Activated CD8-positive, alpha-beta memory T cell treated with anti-CD3 and anti-CD28 coated beads, Interleukin-2, amount 50 U/mL, for 48 hours (primary cell): ENCODE measurements at regions not wholly inside any gene's neighbourhood (a gene's known extent, or its start where the extent isn't known, plus 50 kb on each side); places are given as distances from the start of the nearest gene placed in this dataset.

Experiments used
- DNase-seq: peaks from one replicate; pipeline ENCODE4 v3.0.0-alpha.2; 2020

DNA sequence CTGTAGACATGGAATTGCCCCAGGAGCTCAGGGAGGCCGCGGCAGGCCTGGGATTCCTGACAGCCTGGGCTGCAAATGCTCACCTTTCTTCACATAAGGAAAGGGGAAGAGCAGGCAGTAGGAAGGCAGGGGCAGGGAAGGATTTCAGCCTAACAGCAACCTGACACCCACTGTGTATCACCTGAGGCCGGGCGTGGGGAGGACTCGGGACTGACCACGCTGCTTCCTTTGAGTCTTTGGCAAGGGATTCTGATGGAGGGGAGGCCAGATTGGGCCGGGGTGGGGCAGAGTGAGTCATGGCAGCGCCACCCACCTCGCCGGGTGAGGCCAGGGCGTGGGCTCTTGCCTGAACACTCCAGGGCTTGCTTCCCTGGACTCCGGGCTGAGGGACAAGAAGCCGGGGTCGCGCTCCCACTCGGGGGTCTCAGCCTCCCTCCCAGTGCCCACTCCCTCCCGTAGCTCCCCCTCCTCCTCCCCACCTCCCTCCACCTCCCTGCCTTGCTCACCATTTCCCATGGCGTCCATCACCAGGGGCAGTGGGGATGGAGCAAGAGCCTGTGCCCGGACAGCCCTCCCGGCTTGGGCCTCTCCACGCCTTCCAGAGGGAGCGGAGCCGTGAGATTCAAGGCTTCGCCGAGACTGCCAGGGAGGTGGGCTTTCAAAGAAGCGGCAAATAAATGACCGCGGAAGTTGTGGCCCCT, 247.9 kb upstream of the RTL1 start:
- no peak for DNase-seq

DNA sequence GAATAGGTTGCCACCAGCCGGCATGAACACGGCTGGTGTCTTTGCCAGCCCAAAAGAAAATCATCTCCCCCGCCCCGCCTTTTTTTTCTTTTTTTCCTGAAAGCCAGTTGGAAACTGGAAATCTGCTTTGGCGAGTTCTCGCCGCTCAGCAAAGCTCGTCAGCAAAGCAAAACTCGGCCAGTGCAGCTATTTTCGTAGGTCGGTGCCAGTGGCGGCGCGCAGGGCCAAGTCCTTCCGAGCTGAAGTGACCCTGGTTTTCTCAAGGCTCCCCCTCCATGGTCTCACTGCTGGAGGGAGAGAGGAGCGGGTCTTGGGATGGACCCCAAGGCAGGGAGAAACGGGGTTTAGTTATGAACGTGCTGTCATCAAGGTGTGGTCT, 248.4 kb upstream of the RTL1 start:
- no peak for DNase-seq

DNA sequence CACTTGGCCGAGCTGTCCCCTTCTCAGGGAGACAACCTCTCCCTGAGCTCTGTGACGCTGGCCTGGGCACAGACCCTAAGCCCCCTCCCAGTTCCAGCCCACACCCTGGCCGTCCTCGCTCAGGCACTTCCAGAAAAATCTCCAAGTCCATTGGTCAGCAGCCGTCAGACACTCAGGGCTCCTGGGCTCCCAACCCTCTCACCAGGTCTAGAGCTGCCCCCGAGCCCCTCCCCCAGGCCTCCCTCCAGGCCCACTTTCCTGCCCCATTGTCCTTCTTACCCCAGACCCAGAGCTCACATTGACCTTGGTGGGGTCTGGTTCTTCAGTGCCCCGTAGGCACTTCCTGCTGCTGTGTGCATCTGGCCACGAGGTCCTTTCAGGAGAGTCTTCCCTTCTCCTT, 249.3 kb upstream of the RTL1 start:
- no peak for DNase-seq

DNA sequence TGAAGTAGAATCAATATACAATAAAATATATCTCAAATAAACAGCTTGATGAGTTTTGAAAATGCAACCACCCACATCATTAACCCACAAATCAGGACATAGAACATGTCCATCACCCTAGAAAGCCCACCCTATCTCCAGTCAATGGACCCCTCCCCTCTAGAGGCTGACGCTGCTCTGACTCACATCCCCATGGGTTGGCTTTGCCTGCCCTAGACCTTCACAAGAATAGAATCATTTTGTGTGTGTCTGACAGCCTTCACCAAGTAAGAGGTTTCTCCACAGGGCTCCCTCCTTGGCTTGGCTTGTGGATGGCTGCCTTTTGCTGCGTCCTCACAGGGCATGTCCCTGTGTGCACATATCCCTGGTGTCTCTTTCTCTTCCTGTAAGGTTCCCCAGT, 250.2 kb upstream of the RTL1 start:
- DNase-seq, result no peak

DNA sequence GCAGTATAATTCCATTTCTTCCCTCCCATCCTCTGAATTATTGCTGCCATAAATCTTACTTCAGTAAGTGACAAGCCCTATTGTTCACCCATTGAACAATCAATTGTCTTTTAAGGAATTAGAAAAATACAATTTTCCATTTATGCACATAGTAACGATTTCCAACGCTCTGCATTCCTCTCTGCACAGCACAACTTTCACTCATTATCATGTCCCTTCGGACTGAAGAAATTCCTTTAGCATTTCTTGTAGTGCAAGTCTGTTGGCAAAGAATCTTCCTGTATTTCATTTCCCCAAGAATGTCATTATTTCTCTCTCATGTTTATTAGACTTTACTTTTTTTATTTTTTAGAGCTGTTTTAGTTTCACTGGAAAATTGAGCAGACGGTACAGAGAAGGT, 252.1 kb upstream of the RTL1 start:
- DNase-seq, result no peak

DNA sequence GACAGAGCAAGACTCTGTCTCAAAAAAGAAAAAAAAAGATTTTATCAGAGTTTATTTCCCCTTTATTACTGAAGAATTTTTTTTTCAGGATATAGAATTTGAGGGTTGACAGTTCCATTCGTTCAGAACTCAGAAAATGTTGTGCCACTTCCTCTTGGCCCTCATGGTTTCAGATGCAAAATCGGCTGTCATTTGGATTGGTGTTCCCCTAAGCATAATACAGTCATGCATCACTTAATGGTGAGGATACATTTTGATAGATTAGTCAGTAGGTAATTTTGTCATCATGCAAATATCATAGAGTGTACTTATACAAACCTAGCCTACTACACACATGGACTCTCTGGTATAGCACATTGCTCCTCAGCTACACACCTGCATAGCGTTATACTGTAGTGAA, 263.9 kb upstream of the RTL1 start:
- no peak for DNase-seq

DNA sequence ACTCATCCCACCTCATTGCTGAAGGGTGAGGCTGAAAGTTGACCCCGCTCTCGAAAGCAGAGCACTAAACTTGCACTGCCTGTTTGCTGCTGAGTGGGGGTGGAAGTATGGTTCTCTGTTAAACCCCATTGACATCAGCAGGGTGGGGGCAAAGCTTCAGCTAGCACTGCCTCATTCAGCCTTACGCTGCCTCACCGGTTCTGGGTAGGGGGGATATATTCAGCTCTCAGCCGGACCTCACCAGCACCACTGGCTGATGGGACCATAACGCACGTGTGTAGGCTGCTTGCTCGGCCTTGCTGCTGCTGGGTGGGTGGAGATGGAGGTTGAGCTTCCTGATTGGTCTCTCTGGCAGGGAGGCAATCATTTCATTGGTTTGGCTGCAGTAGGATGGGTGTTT, 265.7 kb upstream of the RTL1 start:
- DNase-seq, result no peak

DNA sequence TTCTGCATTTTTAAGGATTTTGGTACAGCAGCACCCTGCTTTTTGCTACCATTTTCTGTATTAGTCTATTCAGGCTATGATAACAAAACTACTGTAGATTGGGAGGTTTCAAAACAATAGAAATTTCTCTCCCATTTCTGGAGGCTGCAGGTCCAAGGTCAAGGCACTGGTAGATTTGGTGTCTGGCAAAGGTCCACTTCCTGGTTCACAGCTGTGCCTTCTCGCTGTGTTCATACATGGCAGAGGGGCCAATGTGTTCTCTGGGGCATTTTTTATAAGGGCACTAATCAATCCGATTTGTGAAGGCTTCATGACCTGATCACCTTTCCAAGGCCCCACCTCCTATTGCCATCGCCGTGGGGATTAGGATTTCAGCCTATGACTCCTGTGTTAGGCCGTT, 268.1 kb upstream of the RTL1 start:
- no peak for DNase-seq

DNA sequence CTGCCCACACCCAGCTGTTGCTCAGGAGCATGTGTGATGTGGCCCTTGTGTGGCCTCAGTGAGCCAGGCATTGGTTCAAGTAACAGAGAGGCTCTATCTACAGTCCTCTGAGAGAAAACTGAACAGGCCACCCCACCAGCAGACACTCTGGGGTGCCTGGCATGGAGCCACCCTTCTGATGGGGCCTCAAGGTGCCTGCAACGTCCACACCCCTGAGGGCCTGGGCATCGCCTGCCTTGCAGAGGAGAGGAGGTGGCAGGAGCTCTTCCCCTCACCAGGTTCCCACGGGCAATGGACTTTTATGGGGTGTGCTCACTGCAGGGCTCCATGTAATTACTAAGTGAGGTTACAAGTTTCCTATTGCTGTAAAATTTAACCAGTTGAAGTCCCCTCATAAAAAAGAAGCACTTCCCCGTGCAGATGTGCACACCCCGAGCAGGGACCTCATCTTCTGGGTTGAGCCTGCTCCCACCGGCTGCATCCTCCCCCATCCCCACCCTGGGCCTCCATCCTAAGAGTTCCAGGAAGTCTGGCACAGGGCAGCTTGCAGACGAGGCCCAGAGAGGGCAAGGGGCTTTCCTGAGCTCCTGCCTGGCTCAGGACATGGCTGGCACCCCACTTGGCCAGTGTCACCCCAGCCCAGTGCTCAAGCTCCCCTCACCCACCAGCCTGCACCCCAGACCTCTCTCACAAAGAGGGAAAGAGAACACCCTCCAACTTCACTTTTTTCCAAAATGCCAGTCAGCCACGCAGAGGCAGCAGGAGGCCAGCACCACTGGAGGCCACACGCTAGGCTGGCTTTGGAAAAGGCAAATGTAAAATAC, 270.4 kb upstream of the RTL1 start:
- no peak for DNase-seq

DNA sequence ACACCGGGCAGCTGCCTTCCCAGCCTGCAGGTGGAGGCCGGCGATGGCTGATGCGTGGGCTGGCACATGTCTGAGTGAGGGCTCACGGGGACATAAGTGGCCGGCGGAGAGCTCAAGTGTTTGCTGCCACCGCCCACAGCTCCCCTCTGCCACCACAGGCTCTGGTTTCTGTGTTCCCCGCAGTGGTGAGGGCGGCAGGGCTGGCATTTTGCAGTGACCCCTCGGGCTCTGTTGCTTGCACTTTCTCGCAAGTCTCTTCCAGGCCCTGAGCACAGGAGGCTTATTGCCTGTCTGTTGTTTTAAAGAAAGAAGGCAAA, 271.0 kb upstream of the RTL1 start:
- no peak for DNase-seq

DNA sequence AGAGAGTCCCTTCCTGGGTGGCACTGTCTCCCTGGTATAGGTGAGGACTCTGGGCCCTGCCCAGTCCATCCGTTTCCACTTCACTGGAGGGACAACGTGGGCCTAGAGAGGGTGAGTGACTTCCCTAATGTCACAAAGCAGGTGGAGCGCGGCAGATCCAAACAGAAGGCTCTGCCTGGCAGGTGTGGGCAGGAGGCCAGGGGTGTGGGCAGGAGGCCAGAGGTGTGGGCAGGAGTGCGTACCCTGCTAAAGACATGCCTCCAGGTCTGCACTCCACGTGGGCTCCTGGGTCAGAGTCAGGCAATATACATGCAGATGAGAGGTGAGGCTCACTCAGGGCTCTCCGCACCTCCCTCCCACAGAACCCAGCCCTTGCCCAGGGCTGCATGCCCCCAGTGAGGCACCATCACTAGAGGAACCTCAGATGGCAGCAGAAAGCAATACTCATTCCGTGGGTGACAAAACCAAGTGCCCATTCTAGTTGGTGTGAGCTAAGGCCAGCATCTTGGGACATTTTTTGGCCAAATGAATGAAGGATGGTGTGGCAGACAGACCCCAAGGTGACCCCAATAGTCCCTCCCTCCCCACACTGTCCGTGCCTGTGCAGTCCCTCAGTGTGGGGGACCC, 271.6 kb upstream of the RTL1 start:
- no peak for DNase-seq

DNA sequence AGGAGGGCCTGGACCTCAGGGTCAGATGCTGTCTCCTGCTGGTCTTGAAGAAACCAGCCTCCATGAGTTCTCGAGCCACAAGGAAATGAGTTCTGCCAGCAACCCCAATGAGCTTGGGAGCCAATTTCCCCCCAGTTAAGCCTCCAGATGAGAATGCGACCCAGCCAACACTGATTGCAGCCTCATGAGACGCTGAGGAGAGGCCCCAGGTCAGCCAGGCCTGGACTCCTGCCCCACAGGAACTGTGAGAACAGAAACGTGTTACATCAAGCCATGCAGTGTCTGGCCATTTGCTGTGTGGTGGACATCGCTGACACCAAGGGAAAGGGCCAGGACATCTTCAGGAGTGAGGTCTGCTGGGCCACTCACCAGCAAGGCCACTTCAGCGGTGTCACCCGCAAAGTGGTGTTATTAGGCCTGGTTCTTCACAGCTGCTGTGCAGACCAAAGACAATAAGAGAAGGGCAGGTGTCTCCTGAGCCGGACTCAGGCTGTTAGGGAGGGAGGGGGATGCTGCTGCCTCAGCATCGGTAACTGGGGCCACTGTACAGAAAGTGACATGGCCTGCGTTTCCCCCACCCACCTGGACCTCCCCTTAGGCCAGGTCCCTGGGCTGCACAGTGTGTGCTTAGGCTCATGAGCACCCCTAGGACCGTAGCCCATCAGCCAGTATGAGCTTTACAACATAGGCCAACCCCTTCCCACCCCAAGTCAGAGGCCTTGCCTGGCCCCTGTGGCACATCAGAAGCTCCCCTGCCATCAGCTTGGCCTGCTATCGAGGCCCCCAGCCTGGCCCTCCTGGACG, 272.4 kb upstream of the RTL1 start:
- DNase-seq, result no peak

DNA sequence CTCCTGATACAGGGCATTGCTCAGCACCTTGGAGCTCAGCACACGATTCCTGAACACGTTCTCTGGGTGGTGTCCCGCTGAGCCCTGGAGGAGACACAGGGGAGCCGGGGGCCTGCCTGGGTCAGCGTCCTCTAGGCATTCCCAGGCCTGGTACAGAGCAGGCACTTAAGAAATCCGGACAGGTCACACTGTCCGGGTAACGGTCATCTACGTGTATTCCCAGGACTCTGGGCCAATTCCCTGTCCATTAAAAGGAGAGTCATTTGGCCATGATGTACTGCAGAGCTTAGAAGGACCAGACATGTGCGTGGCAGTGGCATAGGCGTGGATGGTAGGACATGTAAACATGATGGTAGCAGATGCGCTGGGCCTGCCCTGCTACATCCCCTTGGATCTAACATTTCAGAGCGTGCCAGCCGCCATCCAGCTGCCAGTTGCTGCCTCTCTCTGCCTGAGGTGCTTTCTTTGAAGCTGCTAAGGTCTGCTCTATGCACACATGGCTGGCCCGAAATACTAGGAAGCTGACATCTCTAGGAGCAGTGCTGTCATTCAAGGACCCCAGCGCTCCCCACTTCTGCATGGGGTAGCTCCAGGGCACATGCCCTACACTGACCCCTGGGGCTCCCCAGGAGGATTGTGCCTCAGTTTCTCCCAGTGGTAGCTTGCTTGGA, 273.1 kb upstream of the RTL1 start:
- no peak for DNase-seq

DNA sequence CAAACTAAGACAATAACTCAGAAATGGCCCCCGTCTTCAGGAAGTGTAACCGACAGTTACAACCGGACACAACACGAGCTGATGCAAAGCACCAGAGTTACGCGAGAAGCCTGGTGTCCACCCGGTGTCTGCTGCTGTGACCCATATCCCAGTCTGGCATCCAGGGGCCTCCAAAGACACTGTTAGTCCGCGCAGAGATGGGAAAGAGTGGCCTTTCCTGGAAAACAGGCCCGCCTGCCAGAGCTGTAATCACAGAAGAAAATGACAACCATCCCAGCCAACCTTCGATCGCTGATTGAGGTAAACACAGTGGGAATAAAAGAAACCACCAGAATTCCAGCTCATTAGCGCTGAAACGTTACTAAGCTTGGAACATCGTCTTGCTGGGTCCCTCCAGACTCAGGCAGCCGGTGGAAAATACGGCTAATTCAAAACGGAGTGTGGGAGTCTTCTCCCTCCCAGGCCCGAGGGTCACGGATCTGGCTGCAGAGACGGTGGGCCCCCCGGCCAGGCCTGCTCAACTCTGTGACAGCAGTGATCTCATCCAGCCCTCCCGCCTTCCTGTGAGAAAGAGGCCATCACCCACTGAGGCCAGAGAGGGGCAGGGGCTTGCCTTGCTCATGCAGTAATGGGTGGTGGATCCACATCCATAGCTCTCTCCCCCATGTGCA, 273.9 kb upstream of the RTL1 start:
- no peak for DNase-seq

DNA sequence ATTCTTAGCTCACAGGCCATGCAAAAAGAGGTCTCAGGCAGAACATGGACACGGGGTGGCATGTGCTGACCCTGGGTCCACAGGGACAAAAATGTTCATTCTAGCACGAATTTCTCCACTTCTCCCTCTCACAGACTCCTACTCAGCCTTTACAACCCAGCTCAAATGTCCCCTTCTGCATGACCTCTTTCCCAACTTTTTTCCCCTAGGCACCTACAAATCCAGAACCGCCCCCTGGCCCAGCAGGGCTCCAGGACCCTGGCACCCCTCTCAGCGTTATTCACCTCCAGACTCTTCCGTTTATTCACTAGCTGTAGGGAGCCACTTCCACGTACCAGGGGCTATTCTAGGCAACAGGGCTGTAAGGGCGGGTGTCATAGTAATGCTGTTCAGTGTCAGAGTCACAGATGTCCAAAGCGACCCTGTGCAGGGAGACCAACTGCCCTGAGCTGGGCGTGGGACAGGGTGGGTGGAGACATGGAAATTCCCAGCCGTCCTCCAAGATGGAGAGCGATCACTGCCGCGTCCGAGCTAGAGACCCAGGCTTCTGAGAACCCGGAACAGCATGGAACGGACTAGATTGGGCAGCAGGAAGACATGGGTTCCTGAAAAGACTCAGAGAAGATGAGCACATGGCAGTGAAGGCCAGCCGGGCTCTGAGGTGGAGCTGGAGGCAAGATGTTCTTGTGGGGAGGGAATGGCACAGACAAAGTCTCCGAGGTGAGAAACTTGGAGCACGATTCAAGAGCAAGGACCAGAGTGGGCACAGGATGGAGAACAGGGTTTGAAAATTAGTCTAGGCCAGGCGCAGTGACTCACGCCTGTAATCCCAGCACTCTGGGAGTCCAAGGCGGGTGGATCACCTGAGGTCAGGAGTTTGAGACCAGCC, 274.9 kb upstream of the RTL1 start:
- DNase-seq, result no peak

DNA sequence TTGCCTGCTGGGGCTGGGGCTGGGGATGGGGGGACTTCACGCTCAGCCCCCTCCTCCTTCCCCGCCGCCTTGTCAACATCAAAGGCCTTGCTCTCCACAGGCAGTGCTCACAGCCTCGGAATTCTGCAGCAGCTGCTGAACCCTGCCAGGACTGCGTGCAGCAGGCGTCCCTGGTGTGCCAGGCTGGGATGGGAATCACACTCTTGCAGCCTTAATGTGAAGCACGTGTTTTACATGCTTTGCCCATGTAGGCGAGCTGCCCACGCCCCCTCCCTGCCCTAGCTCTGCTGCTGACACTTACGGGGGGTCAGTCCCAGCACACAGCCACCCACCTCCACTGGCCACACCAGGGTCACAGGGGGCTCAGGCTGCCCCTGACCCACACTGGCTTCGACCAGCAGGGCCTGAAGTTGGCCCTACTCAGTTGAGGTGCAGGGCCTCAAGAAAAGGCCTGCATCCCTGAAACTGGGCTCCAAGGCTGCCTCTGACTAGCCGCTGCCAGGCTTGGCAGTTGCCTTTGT, 276.2 kb upstream of the RTL1 start:
- no peak for DNase-seq

DNA sequence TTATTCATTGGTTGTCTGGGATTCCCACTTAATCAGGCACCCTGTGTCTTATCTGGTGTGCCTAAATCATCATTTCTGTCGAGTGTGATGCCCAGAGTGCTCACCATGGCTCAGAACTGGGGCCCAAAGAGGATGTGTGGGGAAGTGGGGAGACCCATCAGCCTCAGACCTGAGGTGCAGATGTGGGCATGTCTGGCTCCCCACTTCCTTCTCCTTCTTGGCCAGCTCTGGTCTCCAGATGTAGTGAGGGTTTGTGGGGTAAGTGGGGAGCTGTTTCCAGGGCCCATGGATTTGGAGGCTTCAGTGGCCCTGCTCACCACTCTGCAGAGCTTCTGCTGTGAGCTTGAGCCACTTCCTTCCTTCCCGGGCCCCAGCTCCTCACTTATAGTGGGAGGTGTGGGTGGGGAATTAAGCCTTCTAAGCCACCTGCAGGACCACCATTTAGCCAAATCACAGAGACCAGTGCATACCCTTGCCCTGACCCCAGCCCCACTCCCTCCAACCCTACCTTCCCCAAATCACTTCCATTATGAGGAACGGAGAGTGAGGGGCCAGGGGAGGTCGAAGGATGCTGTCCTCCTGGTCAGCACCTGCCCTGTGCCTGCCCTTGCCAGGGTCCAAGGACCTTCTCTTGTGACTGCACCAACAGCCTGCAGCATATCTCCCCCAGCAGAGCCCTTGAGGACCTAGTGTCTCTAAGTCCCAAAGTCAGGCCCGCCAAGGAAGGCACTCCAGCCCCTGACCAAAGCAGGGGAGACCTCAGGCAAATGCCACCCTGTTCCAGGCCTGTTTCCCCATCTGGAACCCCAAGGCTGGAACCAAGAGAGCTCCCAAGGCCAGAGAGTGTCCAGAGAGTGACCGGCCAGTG, 278.2 kb upstream of the RTL1 start:
- no peak for DNase-seq

DNA sequence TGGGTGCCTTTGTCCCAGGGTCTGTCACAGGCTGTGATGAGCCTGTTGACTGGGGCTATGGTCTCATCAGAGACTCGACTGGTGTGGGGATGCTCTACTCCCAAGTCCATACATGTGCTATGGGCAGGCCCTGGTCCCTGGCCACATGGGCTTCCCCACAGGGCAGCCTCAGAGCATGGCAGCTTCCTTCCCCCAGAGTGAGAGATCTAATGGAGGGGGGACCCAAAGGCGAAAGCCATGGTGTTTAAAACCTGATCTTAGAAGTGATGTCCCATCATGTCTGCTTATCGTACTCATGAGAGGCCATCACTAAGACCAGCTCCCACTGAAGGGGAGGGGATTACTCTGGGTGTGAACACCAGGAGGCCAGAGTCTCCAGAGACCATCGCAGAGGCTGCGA, 279.0 kb upstream of the RTL1 start:
- no peak for DNase-seq

DNA sequence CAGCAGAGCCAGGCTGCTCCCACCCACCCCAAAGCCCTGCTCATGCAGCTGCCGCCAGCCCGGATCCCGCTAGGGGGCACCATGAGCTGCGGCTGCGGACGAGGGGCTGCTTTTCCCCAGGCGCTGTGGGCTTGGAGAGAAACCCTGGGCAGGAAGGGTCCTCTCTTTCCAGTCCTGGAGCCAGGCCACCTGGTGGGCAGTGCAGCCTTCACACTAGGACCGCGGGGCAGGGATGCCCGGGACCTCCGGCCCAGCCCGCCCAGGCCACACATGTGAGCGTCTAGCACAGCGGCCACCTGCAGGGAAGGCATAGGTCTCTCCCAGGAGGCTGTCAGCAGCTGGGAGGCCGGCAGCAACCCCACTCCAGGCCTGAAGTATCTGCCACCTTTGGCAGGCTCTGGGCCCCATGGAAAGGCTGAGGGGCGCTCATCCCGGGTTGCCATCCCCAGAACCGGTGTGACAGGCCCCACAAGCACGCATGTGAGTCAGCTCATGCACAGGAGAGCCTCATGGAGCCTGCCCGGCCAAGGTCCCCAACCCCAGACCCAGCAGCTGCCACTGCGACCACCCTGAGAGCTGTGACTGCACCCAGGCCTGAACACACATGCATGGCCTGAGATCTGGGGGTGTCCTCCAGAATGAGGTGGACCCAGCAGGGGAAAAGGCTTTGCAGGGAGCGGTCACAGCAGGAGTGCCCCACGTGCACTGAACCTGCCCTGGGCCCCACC, 280.0 kb upstream of the RTL1 start:
- no peak for DNase-seq

DNA sequence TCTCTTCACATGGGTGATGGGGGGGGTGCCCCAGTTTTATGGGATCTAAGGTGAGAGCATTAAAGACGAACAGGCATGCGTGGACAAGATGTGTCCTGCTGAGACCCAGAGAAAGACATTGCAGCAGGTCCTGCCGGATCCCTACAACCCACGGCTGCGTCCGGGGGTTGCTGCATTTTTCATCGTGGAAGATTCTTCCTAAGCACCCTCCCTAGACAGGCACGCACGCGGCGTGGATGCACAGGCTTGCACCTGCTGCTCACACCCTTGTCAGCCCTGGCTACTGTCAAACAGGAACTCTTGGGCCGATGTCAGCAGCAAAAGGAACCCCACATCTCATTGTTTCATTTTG, 280.6 kb upstream of the RTL1 start:
- DNase-seq, result no peak
